Inferior parietal cortex (tissue), 1 donor: ENCODE measurements at regions not wholly inside any gene's neighbourhood (a gene's known extent, or its start where the extent isn't known, plus 50 kb on each side); places are given as distances from the start of the nearest gene placed in this dataset.

Experiments
- DNase-seq: peaks from one replicate; pipeline ENCODE4 v3.0.0-alpha.2; 2016; ENCODE audit errors: extremely low spot score

GRCh38 chr12:124096109-124096508, 123.1 kb downstream of the ZNF664 start:
- DNase-seq: no peak

- no peak for DNase-seq
Observed at GRCh38 chr12:124096869-124097434, 123.9 kb downstream of the ZNF664 start.

DNA sequence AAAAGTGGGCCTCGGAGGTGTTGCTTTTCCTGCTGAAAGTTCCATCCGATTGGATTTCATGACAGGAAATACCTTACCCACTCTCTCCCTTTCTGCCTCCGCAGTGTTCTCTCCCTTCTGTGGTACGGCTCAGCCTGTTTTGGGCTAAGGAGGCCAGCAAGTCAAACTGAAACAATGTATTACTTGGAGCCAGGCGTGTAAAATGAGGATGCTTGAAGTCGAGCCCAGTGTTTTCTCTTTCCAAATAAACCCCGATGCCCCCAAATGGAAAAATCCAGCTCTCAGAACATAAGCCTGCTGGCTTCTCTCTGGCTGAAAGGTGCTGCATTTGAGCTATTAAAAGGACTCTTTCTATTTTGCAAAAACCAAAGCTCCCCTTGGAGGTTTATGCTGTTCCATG, 124.7 kb downstream of the ZNF664 start:
- peak; percentile 23 for DNase-seq

- no peak for DNase-seq
Observed at GRCh38 chr12:124098101-124098757, 125.2 kb downstream of the ZNF664 start.

DNA sequence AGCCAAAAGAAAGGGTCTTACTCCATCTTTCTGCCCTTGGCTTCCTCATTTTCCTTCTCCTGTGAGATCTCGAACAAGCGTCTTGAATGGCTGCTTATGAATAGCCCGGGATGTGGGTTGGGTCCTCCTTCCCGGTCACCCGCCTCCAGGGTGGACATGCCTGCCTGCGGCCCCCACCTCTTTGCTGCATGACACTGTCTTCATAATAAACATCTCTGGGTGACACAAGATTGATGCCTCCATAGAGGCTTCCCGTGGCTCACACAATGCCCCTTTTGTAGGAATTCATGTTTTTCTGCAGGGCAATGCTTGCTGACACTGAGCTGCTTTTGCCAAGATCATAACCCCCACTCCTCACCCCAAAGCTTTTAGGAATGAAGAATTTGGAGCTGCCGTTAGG, 125.9 kb downstream of the ZNF664 start:
- DNase-seq: peak; percentile 23

- DNase-seq: no peak
Observed at GRCh38 chr12:124099661-124100060, 126.6 kb downstream of the ZNF664 start.

DNA sequence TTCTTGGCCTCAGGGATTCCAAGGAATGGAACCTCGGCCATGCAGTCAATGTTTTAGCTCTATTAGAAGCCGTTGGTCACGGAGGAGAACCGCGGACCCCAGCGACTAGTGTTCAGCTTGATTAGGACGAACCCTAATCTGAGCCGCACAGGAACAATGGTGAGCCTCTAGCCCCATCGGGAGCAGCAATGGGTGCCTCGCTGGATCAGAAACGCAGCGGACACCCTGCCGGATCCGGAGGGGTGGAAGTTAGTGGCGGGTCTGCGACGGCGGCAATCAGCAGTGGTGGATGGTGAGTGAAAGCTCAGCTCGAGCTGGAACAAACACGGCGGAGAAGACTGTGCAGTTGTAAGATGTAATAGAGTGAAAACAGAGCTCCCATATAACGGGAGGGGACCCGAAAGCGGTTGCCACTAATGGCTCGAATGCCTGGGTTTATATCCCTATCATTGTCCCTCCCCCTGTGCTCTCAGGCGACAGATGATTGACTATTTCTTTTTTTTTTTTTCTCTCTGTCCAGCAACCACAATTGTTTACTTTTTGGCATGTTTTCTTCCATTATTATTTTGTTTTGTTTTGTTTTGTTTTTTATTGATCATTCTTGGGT, 127.7 kb downstream of the ZNF664 start:
- no peak for DNase-seq

GRCh38 chr12:124105546-124105945, 132.5 kb downstream of the ZNF664 start:
- DNase-seq: no peak

GRCh38 chr12:124107351-124107750, 134.3 kb downstream of the ZNF664 start:
- no peak for DNase-seq

DNA sequence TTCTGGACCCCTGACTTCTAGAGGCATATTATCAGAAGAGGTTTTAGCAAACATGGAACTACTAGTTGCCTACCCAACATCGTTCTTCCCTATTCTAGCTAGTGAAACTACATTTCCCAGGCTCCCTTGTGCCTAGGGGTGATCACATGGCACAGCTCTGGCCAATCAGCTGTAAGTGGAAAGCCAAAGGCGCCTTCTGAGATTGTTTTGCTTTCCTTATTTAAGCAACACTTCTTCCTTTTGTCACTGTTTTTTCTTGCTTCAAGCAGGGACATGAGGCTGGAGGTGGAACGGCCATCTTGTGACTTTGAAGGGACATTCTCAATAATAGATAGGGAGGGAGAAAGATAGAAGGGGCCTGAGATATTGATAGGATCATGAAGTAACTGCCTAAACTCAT, 136.7 kb downstream of the ZNF664 start:
- DNase-seq: no peak

DNA sequence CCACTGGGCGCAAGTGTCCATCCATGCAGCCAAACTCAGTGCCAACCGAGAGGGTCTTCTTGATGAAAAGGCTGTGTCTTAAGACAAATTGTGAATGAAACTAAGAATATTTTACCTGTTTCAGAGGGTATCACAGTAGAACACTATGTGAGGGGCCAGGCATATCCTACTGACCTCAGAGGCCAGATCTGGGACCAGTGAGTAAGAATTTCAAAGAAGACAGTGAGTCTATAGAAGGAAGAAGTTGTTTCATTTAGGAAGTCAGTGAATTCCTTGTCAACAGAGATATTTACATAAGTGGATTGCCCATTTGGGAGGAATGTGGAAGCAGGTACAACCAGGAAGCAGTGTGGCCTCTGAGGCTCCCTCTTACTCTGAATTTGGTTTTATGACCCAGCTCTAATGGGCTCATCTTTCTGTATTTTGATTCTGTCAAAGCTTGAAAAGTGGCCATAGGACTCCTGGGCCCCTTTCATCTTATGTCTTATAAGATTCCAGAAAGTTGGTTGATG, 137.4 kb downstream of the ZNF664 start:
- no peak for DNase-seq

DNA sequence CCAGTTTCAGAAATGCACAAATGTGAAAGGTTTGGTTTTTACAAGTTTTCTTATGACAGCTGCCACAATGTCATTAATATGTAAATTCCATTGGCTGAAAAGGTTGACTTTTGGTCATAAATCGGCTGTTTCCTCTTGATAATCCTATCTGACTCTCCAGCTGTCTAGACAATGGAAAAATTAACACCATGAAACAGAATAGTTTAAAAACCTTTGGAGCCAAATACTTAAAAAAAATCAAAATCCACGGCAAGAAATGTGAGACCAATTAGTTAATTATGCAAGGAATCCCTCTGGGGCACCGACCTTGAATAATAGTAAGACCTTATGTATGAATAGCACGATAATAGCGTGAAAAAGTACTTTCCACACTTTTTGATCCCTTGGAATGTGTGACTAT, 138.0 kb downstream of the ZNF664 start:
- DNase-seq: no peak

DNA sequence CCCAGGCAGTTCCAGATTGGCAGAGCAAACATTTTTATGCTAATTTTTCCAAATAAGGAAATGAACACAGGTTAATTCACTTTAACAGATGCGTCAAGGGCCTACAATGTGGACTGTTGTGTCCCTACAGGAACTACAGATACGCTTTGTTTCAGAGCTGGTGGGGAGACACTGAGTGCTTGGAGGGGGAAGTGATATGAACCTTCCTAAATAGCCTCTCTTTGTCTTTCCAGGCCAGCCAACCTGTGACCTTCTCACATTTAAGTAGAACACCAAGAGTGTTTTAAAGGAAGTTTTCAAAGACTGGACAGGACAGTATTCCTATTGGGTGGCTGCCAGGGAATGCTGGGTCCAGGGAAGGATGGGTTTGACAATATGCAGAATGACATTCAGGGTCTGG, 141.3 kb downstream of the ZNF664 start:
- no peak for DNase-seq

- DNase-seq: no peak
Observed at GRCh38 chr12:124115496-124115895, 142.5 kb downstream of the ZNF664 start.

DNA sequence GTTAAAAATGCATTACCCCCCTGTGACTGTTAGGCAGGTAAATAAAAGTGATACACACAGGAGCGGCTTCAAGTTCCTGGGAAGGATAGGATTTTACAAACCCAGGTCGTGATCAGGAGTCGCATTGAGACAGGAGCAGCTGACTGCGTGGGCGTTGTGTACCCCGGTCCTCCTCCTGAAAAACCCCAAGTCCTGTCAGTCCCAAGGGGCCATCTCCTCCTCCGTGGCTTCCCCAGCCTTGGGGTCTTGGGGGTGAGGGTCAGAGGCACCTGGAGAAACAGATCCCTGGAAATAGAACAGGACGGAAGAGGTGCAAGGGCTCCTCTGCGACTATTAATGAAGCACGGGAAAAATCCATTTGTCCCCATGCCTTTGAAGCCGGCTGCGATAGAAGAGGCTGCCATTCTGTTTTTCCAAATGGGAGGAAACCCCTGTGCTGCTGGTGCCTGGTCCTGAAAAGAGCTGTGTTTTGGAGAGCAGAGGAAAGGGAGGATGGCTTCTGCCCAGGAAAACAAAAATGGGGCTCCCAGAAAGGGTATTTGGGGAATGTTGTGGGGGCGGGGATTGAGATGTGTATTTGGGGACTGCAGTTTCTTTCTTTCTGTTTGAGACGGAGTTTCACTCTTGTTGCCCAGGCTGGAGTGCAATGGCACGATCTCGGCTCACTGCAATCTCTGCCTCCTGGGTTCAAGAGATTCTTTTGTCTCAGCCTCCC, 143.1 kb downstream of the ZNF664 start:
- no peak for DNase-seq

DNA sequence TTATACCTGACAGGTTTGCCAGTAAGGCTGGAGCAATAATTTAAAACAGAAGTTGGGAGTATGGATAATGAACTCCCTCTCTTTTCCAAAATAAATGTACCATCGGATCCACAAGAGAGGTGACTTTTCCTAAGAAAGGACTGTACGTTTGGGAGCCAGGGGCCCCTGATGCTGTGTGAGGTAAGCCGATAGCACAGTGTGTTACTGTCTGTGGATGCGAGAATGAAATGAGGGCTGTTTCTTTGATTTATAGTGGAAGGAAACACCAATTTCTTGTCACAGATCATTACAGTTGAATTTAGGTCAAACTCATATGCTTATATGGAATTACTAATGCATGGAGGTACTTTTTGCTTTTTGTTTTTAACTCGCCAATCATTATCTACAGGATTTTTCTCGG, 147.7 kb downstream of the ZNF664 start:
- DNase-seq: no peak

DNA sequence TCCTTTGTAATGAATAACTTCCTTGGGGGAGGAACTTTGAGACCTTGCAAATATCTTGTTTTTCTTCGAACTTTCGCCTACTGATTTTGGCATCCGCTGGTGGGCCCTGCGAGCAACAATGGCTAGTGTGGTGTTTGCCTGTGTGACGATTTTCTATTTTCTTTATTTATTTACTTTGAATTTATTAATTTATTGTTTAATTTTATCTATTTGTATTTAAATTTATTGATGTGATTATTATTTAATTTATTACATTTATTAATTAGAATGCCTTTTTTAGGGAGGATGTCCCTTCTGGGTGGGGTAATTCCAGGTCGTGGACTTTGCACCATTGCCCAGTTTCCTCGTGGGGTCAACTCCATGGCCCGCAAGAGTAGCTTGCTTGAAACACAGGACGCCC, 149.7 kb downstream of the ZNF664 start:
- no peak for DNase-seq

DNA sequence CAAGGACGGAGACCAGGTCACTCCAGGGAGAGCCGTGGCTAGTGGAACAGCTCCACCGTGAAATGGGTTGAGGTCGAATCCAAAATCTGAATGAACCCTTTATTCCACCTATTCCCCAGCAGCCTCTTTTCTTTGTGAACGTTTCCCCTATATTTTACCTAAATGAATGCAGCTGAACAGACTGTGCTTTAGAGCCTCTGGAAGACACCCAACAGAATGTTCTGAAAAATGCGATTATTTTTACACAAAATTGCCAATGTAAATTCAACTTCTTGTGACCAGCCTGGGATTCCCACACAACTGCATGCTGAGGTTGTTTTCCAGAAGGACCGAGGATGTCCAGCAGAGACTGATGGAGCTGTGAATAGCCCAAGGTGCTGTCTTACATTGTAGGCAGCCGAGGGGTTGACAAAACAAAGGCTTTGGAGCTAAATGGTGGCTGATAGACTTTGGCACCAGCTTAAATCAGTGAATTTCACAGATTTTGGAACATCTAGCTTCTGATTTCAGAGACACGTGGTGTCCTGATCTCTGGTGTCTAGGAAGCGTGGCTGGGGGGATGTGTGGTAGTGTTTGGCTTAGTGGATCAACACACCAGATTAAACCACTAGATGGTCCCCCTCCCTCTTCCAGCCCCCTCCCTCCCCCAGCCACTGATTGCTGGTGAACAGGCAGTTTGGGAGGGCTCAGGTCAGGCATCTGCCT, 150.4 kb downstream of the ZNF664 start:
- DNase-seq: peak; percentile 53

DNA sequence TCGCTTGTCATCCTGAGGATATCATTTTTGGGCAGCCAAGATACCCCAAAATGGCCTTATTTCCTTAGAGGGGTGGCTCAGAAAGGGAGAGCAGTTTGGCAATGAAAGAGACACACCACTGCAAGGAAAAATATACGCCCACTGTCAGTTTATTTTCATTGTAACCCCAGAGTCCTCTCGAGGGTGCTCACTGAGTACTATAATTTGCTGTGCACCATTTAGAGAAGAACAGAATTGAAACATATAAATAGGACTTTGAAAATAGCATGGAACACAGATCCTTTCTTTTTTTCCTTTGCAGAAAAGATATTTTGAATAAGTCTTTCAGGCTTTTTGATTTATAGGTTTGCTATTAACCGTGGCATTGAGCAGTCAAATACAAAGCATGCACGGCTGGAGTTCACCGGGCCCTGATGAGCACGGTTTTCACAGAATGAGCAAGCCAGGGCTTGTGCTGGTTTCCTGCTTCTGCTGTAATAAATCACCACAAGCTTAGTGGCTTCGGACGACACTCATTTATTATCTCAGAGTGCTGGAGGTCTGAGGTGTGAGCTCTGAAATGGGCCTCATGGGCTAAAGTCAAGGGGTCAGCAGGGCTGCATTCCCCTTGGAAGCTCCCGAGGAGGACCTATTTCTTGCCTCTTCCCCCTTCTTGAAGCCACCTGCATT, 152.3 kb downstream of the ZNF664 start:
- DNase-seq: no peak

GRCh38 chr12:124126950-124127655, 154.1 kb downstream of the ZNF664 start:
- DNase-seq: no peak

- DNase-seq: no peak
Observed at GRCh38 chr12:124129132-124129531, 156.1 kb downstream of the ZNF664 start.
